ENCODE measurements at regions not wholly inside any gene's neighbourhood (a gene's known extent, or its start where the extent isn't known, plus 50 kb on each side); places are given as distances from the start of the nearest gene placed in this dataset.

DNA sequence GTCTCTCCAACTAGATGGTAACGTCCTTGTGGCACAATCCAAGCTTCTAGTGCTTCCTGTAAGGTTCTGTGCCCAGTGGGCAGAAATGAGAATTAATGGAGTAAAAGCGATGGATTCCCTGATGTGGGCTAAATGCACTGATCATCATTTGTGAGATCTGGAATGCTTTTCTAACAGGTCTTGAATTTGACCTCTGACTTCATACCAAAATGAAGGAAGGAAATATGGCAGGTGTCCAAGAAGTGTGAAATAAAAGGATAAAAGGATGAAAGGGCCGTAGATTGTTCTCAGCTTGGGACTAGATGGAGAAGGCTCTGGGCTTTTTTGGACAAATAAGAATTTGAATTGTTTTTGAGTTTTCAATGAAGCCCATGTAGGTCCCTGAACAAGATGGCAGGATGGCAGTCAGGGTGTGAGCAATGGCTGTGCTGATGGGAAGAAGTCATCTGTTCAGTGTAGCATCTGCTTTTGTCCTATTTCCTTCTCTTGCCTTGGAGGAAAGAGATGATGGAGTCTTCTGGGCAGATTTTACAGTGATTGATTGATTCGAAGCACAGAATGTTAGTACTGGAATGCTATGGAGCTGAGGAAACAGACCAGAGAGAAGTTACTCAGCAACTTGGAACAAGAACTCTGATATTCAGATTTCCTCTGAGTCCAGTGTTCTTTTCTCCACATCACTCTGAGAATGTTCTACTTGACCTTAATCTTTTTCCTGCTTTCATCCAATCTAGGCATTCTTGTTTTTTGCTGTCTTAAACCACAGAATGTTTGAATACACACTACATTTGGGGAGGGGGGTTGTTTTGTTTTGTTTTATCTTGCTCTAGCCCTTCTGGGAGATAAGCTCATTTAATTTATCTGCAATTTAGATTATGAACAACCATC lies 286.0 kb downstream of the HLX start:
- no peak overlapping the region for H3K9ac ChIP-seq (ENCODE audit: extremely low read depth, low read length, poor library complexity, severe bottlenecking)
- H3K27ac Mint-ChIP-seq, result no peak overlapping the region
- H3K4me1 Mint-ChIP-seq, result peaks cover 56% of the 10 kb centered on the region
- peaks cover 17% of the 10 kb centered on the region for H3K4me1 ChIP-seq (ENCODE audit: control insufficient read depth, insufficient read depth, low read length)
- H3K27ac ChIP-seq (ENCODE audit: low read depth, low read length), result no peak overlapping the region
- no peak overlapping the region for H3K4me3 Mint-ChIP-seq
- no peaks in the 10 kb centered on the region for H3K36me3 ChIP-seq (ENCODE audit: control insufficient read depth, insufficient read depth, low read length)
- no peaks in the 10 kb centered on the region for H3K36me3 Mint-ChIP-seq (ENCODE audit: low read depth)
- WGBS, 2 experiments (ENCODE audit: insufficient coverage in 1 of 2, insufficient read length in 1 of 2), result 92 to 100% methylated on average over 4 of the region's 4 CpGs
- TF ChIP-seq, protein P1, sequence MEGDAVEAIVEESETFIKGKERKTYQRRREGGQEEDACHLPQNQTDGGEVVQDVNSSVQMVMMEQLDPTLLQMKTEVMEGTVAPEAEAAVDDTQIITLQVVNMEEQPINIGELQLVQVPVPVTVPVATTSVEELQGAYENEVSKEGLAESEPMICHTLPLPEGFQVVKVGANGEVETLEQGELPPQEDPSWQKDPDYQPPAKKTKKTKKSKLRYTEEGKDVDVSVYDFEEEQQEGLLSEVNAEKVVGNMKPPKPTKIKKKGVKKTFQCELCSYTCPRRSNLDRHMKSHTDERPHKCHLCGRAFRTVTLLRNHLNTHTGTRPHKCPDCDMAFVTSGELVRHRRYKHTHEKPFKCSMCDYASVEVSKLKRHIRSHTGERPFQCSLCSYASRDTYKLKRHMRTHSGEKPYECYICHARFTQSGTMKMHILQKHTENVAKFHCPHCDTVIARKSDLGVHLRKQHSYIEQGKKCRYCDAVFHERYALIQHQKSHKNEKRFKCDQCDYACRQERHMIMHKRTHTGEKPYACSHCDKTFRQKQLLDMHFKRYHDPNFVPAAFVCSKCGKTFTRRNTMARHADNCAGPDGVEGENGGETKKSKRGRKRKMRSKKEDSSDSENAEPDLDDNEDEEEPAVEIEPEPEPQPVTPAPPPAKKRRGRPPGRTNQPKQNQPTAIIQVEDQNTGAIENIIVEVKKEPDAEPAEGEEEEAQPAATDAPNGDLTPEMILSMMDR (conservative IDR thresholded peaks at IDR 0.05), result no peak
- no peaks in the 10 kb centered on the region for H3K9me3 ChIP-seq (ENCODE audit: control insufficient read depth, low read length)
- H3K27me3 Mint-ChIP-seq (ENCODE audit: insufficient read depth), result no peaks in the 10 kb centered on the region
- no peaks in the 10 kb centered on the region for H3K9me3 Mint-ChIP-seq
- H3K27me3 ChIP-seq (ENCODE audit: control insufficient read depth, insufficient read depth, low read length, poor library complexity, severe bottlenecking), result no peaks in the 10 kb centered on the region
- DNase-seq, result no peak
- no peak overlapping the region for H3K4me3 ChIP-seq (ENCODE audit: low read length)

DNA sequence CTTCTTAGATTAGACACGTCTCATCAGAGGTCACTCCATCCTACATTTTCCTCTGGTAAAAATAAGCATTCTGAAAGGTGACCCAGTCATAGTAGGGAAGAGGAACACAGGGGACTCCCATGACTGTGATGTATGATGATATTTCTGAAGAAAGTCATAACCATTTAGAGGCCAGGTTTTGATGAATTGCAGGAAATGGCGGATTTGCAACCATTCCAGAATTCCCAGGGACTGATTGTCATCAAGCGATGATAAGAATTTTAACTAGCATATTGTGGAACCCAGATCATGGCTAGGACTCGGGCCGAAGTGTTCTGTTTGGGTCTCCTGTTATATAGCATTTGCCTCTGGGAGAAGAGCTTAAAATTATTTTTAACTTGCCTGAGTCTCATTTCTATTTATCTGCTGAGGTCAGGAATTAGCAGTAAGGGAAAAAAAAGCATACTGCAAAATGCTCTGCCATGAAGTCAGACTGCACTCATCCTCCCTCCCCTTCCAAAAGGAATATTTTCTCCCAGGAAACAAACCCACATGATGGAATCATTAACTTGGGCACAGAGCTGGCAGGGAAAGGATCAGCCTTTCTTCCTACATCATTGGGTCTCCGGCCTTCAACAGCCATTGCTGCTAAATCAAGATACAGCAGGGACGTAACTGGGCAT lies 286.7 kb downstream of the HLX start:
- Mint-ChIP-seq H3K4me3 (no peak overlapping the region), H3K27ac (no peak overlapping the region), H3K36me3 (ENCODE audit: low read depth) (no peaks in the 10 kb centered on the region), H3K4me1 (peaks cover 59% of the 10 kb centered on the region), H3K27me3 (ENCODE audit: insufficient read depth) (no peaks in the 10 kb centered on the region), H3K9me3 (no peaks in the 10 kb centered on the region)
- no peak overlapping the region for H3K27ac ChIP-seq (ENCODE audit: low read depth, low read length)
- peaks cover 5% of the 10 kb centered on the region for H3K9me3 ChIP-seq (ENCODE audit: control insufficient read depth, low read length)
- no peak overlapping the region for H3K4me3 ChIP-seq (ENCODE audit: low read length)
- no peak for DNase-seq
- TF ChIP-seq, protein P1 (conservative IDR thresholded peaks at IDR 0.05), result no peak
- 90 to 100% methylated on average over 3 to 7 of the region's 7 CpGs for WGBS, 2 experiments (ENCODE audit: insufficient coverage in 1 of 2, insufficient read length in 1 of 2)
- no peaks in the 10 kb centered on the region for H3K27me3 ChIP-seq (ENCODE audit: control insufficient read depth, insufficient read depth, low read length, poor library complexity, severe bottlenecking)
- no peaks in the 10 kb centered on the region for H3K36me3 ChIP-seq (ENCODE audit: control insufficient read depth, insufficient read depth, low read length)
- H3K9ac ChIP-seq (ENCODE audit: extremely low read depth, low read length, poor library complexity, severe bottlenecking), result no peak overlapping the region
- peaks cover 17% of the 10 kb centered on the region for H3K4me1 ChIP-seq (ENCODE audit: control insufficient read depth, insufficient read depth, low read length)

DNA sequence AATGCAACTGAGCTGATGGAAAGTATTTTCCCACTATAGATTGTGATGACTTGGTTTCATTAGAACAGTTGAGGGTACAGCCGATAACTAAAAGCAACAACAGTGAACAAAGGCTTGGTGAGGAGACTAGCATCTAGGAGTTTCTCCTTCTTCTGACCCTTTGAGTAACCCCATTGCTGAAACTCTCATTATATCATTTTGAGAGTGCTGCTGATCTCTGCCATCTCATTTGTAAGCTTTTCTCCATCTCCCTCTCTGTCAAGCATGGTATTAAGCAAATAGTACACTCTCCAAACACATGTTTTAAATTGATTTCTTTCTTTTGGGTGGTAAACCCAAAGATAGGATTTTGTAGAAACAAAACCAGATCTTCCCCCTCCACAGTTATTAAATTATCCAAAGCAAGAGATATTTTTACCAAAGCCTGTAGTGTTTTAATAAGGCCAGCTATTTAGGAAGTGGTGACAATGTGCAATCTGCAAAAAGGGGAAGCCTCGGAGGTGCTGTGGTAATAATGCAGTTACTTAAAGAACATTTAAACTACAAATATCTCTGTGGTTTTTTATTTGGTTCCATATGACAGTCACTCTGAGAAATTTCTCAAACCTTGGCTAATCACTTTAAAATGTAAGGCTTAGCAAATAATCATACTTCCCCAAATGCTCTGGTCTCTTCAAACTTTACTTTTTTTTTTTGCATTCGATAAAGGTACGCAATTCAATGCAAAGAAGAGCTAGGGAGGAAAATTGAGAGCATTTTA lies 287.5 kb downstream of the HLX start:
- Histone ChIP-seq H3K4me3 (ENCODE audit: low read length) (no peak overlapping the region), H3K9ac (ENCODE audit: extremely low read depth, low read length, poor library complexity, severe bottlenecking) (no peak overlapping the region), H3K27ac (ENCODE audit: low read depth, low read length) (no peak overlapping the region), H3K36me3 (ENCODE audit: control insufficient read depth, insufficient read depth, low read length) (no peaks in the 10 kb centered on the region), H3K9me3 (ENCODE audit: control insufficient read depth, low read length) (peaks cover 13% of the 10 kb centered on the region), H3K4me1 (ENCODE audit: control insufficient read depth, insufficient read depth, low read length) (peaks cover 13% of the 10 kb centered on the region), H3K27me3 (ENCODE audit: control insufficient read depth, insufficient read depth, low read length, poor library complexity, severe bottlenecking) (no peaks in the 10 kb centered on the region)
- H3K36me3 Mint-ChIP-seq (ENCODE audit: low read depth), result peaks cover under 1% of the 10 kb centered on the region
- H3K4me3 Mint-ChIP-seq, result no peak overlapping the region
- H3K4me1 Mint-ChIP-seq, result peaks cover 52% of the 10 kb centered on the region
- H3K27ac Mint-ChIP-seq, result no peak overlapping the region
- TF ChIP-seq, protein P1 (conservative IDR thresholded peaks at IDR 0.05), result no peak
- DNase-seq, result no peak
- H3K9me3 Mint-ChIP-seq, result peaks cover 1% of the 10 kb centered on the region
- H3K27me3 Mint-ChIP-seq (ENCODE audit: insufficient read depth), result no peaks in the 10 kb centered on the region
- WGBS, 2 experiments (ENCODE audit: insufficient coverage in 1 of 2, insufficient read length in 1 of 2), result 92 to 98% methylated on average over 2 to 4 of the region's 4 CpGs
